Spinal cord (tissue), 9 donors: ENCODE measurements at regions not wholly inside any gene's neighbourhood (a gene's known extent, or its start where the extent isn't known, plus 50 kb on each side); places are given as distances from the start of the nearest gene placed in this dataset.

Experiments
- DNase-seq, 6 donors: peaks; one replicate each; pipeline versions ENCODE4 v3.0.0 to v3.0.0-alpha.2; 2013 to 2015; ENCODE audit warnings: low spot score in 6 of 6, low read depth in 4 of 6
- H3K27ac ChIP-seq: one replicate; pipeline ENCODE4 v1.5.1; 2013; ENCODE audit warnings: low read depth, low read length, control low read depth
- H3K27me3 ChIP-seq: one replicate; pipeline ENCODE4 v1.6.1; 2013; ENCODE audit warnings: low read length; ENCODE audit not compliant: control insufficient read depth, insufficient read depth
- H3K36me3 ChIP-seq: one replicate; pipeline ENCODE4 v1.6.1; 2013; ENCODE audit warnings: low read length; ENCODE audit not compliant: control insufficient read depth, insufficient read depth
- H3K4me1 ChIP-seq: one replicate; pipeline ENCODE4 v1.6.1; 2013; ENCODE audit warnings: low read length; ENCODE audit not compliant: control insufficient read depth, insufficient read depth
- H3K4me3 ChIP-seq: one replicate; pipeline ENCODE4 v1.5.1; 2013; ENCODE audit warnings: low read depth, low read length, control low read depth
- H3K9me3 ChIP-seq: one replicate; pipeline ENCODE4 v1.6.1; 2013; ENCODE audit warnings: low read length; ENCODE audit not compliant: control insufficient read depth, insufficient read depth
- WGBS: methylation state at CpG from one replicate; pipeline ENCODE4 v1.1.5; 2013; ENCODE audit warnings: missing lambda C conversion rate; ENCODE audit not compliant: insufficient coverage; 5-methylcytosine and 5-hydroxymethylcytosine counted together
- donor health status: healthy.

DNA sequence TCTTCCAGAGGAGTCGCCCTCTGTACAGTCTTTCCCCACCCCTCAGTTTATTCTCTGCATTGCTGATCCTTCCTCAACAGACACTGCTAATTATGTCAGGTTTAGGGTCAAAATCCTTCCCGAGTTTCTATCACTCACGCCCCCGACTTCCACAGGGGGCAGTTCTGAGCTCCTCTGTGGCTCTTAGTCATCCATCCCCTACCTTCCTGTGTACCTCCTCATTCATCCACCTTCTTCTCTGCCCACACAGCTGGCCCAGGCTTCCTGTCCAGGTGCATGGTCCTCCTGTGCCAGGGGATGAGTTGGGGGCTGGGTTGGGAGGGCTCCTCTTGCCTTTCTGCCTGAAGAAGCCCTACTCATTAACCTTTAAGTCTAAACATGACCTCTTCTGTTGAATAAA is 202.9 kb downstream of the ARL4C start:
- Histone ChIP-seq H3K9me3 (no peaks in the 10 kb centered on the region), H3K4me3 (no peak overlapping the region), H3K27me3 (no peaks in the 10 kb centered on the region), H3K36me3 (no peaks in the 10 kb centered on the region), H3K4me1 (peaks cover 10% of the 10 kb centered on the region), H3K27ac (no peak overlapping the region)
- DNase-seq, result no peak
- 90% methylated on average over 3 of the region's 4 CpGs for WGBS

DNA sequence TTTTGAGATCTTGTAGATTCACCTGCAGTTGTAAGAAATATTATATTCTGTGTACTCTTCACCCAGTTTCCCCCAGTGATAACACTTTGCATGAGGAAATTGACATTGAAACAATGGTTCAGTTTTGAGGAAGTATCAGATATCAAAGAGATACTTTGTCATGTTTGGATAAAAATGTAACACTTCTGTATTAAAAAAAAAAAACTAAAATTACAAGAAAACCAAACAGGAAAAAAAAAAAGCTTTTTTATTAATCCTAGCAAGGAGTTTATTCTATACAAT is 204.0 kb downstream of the ARL4C start:
- Histone ChIP-seq H3K27ac (no peak overlapping the region), H3K36me3 (no peaks in the 10 kb centered on the region), H3K9me3 (no peaks in the 10 kb centered on the region), H3K4me3 (no peak overlapping the region), H3K4me1 (peaks cover 10% of the 10 kb centered on the region), H3K27me3 (no peaks in the 10 kb centered on the region)
- no peak for DNase-seq

DNA sequence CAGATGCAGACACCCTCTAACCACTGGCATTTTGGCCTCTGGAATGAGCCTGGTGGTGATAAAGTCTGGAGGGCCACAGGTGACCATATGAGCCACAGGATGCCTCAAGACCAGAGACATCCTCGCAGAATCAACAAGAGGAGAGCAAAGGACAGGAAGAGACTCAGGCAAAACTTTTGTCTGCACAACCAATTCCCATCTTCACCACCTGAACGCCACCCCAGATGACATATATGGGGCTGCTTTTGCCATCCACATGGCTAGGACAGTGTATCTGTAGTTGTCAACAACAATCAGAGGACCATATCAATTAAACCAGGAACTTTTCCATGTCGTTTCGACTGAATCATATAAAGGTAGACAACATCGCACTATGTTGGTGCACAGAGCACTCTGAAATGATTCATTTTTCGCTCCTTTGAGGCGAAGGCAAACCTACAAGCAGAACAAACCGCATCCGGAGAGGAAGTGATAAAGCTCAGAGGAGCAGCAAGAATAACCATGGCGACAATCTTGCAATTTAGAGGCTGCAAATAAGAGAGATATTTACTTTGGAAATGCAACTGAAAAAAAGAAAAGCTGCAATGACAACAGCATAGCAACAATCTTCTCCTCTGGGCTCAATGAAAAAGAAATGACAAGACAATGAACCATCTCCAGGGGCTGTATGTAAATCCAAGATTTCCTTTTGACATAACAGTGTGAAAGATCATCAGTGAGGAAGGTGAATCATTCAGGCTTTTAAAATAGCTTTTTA is 204.5 kb downstream of the ARL4C start:
- 83% methylated on average over 10 of the region's 10 CpGs for WGBS
- Histone ChIP-seq H3K4me3 (no peak overlapping the region), H3K27me3 (no peaks in the 10 kb centered on the region), H3K4me1 (peaks cover 10% of the 10 kb centered on the region), H3K36me3 (no peaks in the 10 kb centered on the region), H3K27ac (no peak overlapping the region), H3K9me3 (no peaks in the 10 kb centered on the region)
- peak in 1 of 6 donors; percentile 62 for DNase-seq

DNA sequence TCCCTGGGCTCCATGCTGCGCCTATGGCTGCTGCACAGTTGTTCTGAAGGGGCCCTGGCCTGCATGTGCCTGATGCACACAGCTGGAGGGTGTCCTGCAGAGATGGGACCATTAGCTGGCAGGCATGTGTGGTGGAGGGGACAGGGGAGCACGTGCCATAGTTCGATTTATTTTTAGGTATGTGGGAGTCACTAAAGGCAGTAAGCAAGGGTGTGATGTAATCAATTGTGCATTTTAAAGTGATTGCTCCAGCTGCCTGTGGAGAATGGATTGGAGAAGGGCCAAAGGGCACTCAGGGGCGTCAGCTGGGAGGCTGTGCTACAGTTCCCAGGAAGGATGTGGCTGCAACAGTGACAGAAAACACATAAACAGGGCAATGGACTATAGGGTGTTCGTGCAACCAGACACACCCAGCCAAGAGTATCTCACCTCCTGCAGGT is 205.1 kb downstream of the ARL4C start:
- Histone ChIP-seq H3K36me3 (no peaks in the 10 kb centered on the region), H3K4me1 (peaks cover 12% of the 10 kb centered on the region), H3K27me3 (no peaks in the 10 kb centered on the region), H3K9me3 (no peaks in the 10 kb centered on the region), H3K27ac (no peak overlapping the region), H3K4me3 (no peak overlapping the region)
- DNase-seq, result no peak
- WGBS, result 30% methylated on average over 5 of the region's 5 CpGs

DNA sequence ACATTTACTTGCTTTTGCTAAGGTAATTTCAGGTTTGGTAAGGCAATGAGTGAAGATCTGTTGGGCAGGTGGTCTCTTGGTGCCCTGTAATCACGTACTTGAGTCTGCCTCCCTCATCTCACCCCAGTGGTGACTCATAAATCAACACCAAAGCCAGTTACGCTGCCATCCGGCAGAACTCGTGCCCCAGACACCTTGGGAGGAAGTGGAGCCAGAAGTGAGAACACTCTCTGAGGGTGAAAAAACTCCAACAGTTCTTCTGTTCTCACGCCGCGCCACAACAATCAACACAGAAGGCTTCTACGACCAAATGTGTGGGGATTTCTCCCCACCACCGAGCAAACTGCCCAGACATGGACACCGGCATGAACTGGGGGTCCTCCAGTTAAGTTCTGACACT is 206.2 kb downstream of the ARL4C start:
- WGBS, result 73% methylated on average over 9 of the region's 10 CpGs
- no peak overlapping the region for H3K27ac ChIP-seq
- H3K4me1 ChIP-seq, result peaks cover 12% of the 10 kb centered on the region
- no peak for DNase-seq
- H3K4me3 ChIP-seq, result no peak overlapping the region
- no peaks in the 10 kb centered on the region for H3K36me3 ChIP-seq
- H3K27me3 ChIP-seq, result no peaks in the 10 kb centered on the region
- H3K9me3 ChIP-seq, result no peaks in the 10 kb centered on the region

DNA sequence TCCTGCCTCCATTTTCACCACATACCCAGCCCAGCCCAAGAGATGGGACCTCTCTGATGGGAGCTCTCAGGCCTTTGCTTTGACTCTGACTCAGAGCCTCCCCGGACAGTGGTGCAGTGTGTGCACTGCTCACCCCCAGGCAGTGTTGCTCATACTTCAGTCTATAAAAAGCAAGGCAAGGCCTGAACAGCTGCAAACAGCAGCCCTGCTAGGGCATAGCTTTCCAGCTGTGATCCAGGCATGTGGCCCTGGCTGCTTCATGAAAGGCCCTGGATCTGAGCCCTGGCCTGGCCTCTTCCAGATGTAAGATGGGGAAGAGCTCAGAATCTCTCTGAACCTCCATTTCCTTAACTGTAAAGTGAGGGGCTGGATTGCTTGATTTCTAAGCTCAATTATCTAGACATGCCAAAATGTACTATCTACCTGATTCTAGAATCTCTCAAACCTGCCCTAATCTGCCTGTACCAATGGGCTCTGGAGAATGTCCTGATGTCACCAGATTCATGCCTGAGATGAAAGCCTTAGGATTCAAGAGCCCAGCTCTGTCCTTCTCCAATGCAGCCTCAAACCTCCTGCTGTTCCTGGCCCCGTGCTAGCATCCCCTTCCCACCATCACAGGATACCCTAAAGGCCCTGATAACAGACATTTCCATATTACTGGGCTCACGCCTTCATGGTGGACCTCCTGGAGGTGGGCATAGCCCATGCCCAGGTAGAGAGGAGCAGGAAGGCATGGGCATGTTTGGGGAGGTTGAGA is 206.9 kb downstream of the ARL4C start:
- 80% methylated on average over 1 of the region's 3 CpGs for WGBS
- Histone ChIP-seq H3K36me3 (no peaks in the 10 kb centered on the region), H3K27me3 (no peaks in the 10 kb centered on the region), H3K4me3 (no peak overlapping the region), H3K27ac (no peak overlapping the region), H3K4me1 (peaks cover 12% of the 10 kb centered on the region), H3K9me3 (no peaks in the 10 kb centered on the region)
- peak in 1 of 6 donors; percentile 37 for DNase-seq

DNA sequence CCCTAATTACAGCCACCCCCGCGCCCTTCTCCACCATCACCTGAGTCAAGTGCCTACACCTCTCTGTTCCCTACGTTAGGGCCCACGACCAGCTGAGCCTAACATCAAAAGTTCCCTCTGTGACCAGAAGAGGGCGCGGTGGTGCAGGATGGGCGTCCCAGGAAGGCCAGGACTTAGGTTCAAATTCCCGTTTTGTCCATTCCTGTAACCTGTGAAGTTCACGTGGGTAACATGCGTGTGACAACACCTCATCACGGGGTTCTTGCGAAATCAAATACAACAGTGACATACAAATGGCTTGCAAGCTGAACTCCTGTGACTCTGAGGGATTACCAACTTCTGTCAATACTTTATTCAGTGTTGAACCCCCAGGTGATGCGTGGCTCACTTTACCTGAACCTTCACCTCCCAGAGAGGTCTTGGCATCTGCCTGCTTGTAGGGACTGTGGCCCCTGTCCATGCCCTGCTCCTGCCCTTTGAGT is 207.9 kb downstream of the ARL4C start:
- Histone ChIP-seq H3K9me3 (no peaks in the 10 kb centered on the region), H3K4me3 (no peak overlapping the region), H3K4me1 (peaks cover 12% of the 10 kb centered on the region), H3K27ac (no peak overlapping the region), H3K27me3 (no peaks in the 10 kb centered on the region), H3K36me3 (no peaks in the 10 kb centered on the region)
- WGBS, result 31% methylated on average over 13 of the region's 13 CpGs
- DNase-seq, result peak in 2 of 6 donors; percentile 57 to 62

DNA sequence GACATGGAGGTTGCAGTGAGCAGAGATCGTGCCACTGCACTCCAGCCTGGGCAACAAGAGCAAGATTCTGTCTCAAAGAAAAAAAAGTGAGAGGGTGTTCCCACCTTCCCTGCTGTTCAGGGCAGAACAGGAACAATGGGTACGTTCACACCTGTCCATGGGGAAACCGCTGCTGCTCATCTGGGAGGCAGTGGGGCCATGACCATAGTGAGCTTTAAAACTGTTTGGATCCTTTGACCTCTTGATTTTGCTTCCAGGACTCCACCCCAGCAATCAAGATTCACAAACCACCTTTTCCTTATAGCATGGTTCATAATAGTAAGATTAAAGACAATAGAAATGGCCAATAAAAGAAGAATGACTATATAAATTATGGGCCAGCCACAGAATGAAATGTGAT is 209.2 kb downstream of the ARL4C start:
- Histone ChIP-seq H3K27ac (no peak overlapping the region), H3K27me3 (no peaks in the 10 kb centered on the region), H3K9me3 (no peaks in the 10 kb centered on the region), H3K4me3 (no peak overlapping the region), H3K36me3 (no peaks in the 10 kb centered on the region), H3K4me1 (peaks cover 12% of the 10 kb centered on the region)
- DNase-seq, result no peak
- 100% methylated on average over 3 of the region's 3 CpGs for WGBS

DNA sequence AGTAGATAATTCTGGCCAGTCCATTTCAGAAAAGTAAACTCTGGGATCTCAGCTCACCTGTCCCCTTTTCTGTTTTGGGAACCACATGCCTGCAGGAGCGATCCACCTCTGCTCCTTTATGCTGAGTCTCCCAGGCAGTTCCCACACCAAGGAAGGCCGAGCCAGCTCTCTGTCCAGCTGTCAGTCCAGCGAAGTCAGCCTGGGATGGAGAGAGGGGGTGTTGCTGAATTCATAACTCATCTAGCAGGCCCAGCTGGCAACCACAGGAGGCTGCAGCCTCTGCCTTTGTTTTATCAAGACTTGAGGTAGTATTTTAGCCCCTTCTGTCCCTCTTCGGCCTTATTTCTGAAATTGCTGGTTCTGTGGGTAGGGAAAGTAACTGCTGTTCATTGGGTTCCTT is 209.9 kb downstream of the ARL4C start:
- H3K36me3 ChIP-seq, result no peaks in the 10 kb centered on the region
- H3K4me1 ChIP-seq, result peaks cover 10% of the 10 kb centered on the region
- no peak for DNase-seq
- no peak overlapping the region for H3K27ac ChIP-seq
- H3K9me3 ChIP-seq, result no peaks in the 10 kb centered on the region
- no peaks in the 10 kb centered on the region for H3K27me3 ChIP-seq
- 55% methylated on average over 2 of the region's 4 CpGs for WGBS
- H3K4me3 ChIP-seq, result no peak overlapping the region

DNA sequence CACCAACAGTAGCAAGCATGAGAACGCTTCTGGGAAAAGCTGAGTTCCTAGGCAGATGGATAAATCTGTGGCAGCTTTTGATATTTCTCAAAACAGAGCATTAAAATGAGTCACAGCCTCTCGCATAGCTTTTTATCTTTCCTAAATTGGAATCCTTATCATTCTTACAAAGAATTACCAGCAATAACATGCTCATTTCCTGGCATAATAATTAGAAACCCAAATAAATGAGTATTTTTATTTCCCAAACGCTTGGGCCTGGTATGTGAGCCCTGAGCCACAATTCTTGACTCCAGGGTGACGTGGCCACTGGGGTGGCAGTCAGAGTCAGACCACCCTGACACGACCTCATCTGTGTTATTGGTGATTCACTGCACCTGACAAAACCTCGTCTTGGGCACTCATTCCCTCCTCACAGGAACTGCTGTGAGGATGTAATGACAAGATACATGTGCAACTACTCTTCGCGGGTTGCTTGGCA is 210.7 kb downstream of the ARL4C start:
- Histone ChIP-seq H3K36me3 (no peaks in the 10 kb centered on the region), H3K9me3 (no peaks in the 10 kb centered on the region), H3K4me1 (peaks cover 5% of the 10 kb centered on the region), H3K27me3 (no peaks in the 10 kb centered on the region), H3K4me3 (no peak overlapping the region), H3K27ac (no peak overlapping the region)
- DNase-seq, result peak in 1 of 6 donors; percentile 48
- 65% methylated on average over 3 of the region's 8 CpGs for WGBS
